Jurkat, Clone E6-1 (cell line): ENCODE measurements at regions not wholly inside any gene's neighbourhood (a gene's known extent, or its start where the extent isn't known, plus 50 kb on each side); places are given as distances from the start of the nearest gene placed in this dataset.

Experiments used
- DNase-seq: peaks from one replicate; pipeline ENCODE4 v3.0.0-alpha.2; 2011; ENCODE audit warnings: low read depth, low spot score
- H3K4me3 ChIP-seq: 2 replicates; pipeline ENCODE4 v1.5.1; 2011; ENCODE audit warnings: mild to moderate bottlenecking, low read length, control low read depth, moderate library complexity

DNA sequence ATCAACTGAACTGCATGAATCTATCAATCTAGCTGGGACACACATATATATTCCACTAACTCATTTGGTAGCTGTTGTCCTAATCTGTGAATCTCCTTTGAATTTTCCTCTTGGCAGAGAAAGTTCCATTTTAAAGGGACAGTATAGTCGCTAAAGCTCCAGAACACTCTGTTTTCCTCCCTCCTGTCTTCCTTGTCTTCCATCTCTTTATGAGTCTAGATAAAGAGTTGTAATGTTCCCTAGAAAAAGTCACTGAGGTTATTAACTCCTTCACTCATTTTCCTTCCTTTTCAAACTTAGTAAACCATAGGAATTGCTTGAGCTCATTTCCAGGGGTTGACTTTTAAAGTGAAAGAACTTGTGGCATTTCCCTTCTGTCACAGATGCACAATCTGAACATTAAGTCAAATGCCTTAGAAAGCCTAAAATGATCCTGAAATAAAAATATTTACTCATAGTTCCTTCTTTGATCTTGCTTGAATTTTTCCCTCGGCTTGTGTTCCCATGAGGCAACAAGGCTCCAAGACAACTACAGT, 198.4 kb downstream of the TRIM27 start:
- DNase-seq, result no peak
- H3K4me3 ChIP-seq, result no peak overlapping the region

DNA sequence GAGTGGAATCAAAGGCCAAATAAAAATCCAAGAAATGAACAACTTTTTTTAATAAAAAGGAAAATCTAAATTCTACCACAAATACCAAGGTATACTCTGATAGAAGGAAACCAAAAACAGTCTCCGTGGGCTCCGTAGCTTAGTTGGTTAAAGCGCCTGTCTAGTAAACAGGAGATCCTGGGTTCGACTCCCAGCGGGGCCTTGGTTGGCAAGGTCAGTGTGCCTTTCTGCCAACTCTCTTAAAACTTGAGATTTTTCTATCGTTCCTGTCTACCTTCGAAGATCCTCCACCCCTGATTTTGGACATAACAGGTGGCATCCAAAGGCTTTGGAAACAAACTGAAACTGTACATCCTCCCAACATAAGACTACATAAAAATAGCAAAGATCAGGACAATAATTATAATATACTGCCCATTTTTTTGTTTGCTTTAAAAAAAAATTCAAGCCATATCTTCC, 197.9 kb downstream of the TRIM27 start:
- no peak overlapping the region for H3K4me3 ChIP-seq
- DNase-seq, result no peak

DNA sequence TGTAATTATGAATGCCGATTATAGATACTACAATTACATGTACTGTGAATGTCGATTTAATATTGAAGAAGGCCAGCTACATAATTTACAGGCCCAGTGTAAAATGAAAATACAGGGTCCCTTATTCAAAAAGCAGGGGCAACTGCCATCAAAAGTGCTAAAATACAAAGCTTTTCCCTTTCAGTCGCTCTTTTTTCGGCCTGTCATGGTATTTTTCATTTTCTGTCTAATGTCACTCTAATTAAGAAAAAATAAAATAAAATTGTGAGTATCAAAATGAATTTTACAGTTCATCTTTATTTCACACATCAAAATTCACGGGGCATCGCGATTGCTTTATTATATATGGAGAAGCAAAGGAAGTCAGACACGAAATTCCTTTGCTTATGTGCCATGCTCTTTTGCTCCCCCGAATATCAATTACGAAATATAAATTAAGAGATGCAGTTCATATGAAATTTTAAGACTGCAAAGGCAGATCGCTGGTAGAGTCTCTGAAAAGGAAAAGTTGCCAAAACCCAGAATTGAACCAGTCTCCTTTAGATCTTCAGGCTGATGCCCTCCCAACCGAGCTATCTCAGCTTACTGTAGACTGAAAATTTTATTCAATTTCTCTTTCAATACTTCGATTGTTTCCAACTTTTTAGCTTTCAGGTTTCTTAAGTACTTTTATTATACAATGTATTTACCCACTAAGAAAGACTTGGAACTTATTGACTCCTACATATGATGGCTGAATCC, 197.0 kb downstream of the TRIM27 start:
- no peak overlapping the region for H3K4me3 ChIP-seq
- no peak for DNase-seq

GRCh38 chr6:28727559-28728211, 196.1 kb downstream of the TRIM27 start:
- no peak overlapping the region for H3K4me3 ChIP-seq

DNA sequence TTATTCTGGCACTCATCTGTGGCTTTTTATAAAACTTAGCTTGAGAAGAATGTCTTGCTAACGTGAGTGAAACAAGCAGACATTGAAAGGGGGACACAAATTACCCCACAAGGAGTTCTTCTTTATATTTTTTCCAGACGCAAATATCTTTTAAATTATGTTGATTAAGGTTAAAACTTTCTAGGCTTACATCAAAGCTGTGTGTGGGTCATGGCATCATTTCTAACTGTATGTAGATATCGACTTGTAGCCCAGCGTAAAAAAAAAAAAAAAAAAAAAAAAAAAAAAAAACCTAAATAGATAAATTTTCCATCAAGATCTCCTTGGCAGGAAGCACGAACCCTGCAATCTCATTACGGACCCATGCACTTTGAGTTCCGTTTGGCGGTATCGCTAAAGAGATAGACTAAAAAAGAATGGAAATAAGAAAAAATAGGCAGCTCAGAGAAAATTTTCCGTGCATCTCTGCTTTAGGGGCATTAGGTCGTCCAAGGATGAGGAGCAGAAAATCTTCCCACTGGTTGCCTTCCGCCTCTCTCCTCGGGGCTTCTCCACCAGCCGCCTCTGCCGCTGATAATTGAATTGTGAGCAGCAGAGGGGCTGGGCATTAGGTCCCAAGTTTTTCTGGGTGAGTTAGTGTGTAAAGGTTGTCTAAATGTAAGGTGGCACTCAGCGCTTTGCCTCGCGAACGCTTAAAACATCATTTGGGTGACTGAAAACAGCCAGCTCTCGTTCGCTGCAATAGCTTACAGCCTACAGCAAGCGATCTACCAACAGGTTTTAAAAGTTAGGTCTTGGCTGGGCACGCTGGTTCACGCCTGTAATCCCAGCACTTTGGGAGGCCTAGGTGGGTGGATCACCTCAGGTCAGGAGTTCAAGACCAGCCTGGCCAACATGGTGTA, 194.0 kb downstream of the TRIM27 start:
- H3K4me3 ChIP-seq, result peak overlapping the region; percentile 99
- DNase-seq, result no peak

More at GRCh38 chr6:28727559-28728211, 196.1 kb downstream of the TRIM27 start:
- no peak for DNase-seq

DNA sequence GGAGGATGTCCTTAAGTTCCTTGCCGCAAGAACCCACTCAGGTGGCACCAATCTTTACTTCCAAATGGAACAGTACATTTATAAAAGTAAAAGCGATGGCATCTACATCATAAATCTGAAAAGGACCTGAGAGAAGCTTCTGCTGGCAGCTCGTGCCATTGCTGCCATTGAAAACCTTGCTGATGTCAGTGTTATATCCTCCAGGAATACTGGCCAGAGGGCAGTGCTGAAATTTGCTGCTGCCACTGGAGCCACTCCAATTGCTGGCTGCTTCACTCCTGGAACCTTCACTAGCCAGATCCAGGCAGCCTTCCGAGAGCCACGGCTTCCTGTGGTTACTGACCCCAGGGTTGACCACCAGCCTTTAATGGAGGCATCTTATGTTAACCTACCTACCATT, 191.7 kb downstream of the TRIM27 start:
- H3K4me3 ChIP-seq, result no peak overlapping the region
- no peak for DNase-seq

GRCh38 chr6:28734443-28734959, 189.3 kb downstream of the TRIM27 start:
- no peak for DNase-seq
- no peak overlapping the region for H3K4me3 ChIP-seq

GRCh38 chr6:28736121-28736520, 187.7 kb downstream of the TRIM27 start:
- DNase-seq, result no peak
- H3K4me3 ChIP-seq, result no peak overlapping the region

GRCh38 chr6:28737750-28738395, 185.9 kb downstream of the TRIM27 start:
- no peak overlapping the region for H3K4me3 ChIP-seq
- DNase-seq, result no peak

GRCh38 chr6:28738396-28738765, 185.4 kb downstream of the TRIM27 start:
- DNase-seq, result no peak
- no peak overlapping the region for H3K4me3 ChIP-seq

GRCh38 chr6:28741363-28741762, 182.4 kb downstream of the TRIM27 start:
- no peak overlapping the region for H3K4me3 ChIP-seq
- DNase-seq, result no peak

DNA sequence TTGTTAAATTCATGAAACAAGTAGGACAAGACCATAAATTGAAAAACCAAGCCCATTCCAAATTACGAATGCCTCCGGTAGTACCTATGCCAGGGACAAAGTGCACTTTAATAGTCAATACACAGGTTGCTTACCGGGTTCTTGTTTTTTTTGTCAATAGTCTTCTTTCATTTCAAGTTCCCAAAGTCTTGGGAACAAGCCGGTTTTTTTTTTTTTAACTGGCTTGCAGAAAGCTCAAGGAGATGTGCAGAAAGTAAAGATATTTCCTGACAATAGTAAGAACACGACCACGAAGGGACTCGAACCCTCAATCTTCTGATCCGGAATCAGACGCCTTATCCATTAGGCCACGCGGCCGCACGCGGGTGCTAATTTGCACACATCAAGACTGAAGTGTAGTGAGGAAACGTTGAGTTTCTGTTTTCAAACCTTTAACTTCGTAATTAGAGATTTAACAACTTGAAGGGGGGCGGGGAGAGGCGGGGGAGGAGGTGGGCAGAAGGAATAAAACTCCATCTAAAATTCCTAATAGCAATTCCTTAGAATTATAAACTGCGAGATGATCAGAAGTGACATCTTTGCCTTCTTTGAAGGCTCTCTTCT, 181.0 kb downstream of the TRIM27 start:
- no peak for DNase-seq
- H3K4me3 ChIP-seq, result no peak overlapping the region

- H3K4me3 ChIP-seq, result no peak overlapping the region
- DNase-seq, result no peak
These were observed 180.5 kb downstream of the TRIM27 start for GRCh38 chr6:28743271-28743789.

DNA sequence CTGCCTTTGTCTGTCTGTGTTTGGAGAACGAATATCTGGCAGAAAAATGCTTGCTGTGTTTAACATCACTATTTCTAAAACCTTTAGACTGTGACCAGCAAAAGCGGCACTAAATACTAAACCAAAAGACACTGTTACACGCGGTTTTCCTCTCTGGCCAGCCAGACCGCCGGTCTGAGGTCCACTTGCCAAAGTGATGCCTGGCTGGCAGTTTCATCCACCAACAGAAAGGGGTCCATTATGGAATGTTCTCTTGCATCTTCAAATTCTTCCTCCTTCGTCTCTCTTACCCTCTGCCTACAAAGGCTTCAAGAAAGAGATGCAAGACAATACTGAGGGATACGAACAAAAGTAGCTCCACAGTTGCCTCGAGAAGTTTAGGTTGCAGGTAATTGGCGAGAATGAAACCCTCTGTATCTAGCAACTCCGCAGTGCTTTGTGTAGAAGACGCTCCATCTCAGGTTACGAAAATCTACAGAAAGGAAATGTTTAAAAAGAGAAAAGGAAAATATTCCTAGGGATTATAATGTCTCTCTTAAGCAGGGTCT, 176.6 kb downstream of the TRIM27 start:
- no peak for DNase-seq
- no peak overlapping the region for H3K4me3 ChIP-seq

DNA sequence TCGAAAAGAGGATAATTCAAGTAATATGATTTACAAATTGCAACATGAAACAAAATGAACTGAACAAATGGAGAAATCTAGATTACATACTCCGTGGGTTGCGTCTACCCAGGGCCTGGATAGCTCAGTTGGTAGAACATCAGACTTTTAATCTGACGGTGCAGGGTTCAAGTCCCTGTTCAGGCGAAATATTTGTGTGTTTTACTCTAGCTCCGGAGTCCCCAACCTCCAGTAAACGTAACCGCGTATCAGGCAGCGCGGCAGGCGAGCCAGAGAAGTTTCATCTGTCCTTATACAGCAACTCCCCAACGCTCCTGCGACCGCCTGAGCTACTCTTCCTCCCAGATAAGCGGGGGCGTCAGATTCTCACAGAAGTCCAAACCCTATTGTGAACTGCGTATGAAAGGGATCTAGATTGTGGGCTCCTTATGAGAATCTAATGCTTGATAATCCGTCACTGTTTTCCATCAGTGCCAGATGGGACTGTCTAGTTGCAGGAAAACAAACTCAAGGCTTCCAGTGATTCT, 176.1 kb downstream of the TRIM27 start:
- no peak overlapping the region for H3K4me3 ChIP-seq
- no peak for DNase-seq

GRCh38 chr6:28748192-28748591, 175.6 kb downstream of the TRIM27 start:
- no peak overlapping the region for H3K4me3 ChIP-seq
- no peak for DNase-seq

GRCh38 chr6:28750926-28751458, 172.8 kb downstream of the TRIM27 start:
- DNase-seq, result no peak
- no peak overlapping the region for H3K4me3 ChIP-seq

DNA sequence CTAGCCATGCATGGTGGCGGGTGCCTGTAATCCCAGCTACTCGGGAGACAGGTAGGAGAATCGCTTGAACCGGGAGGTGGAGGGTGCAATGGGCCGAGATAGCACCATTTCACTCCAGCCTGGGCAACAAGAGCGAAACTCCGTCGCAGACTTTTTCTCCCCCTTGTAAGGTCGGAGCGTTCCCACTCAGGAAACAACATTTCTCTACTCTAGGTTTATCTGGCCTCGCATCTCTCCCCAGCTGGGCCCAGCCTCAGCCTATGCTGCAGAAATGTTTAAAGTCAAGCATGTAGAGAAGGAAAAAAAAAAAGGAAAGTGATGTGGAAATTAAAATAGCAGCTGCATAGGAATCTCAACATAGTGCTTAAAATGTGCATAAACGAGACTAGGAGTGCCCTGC, 172.3 kb downstream of the TRIM27 start:
- DNase-seq, result no peak
- H3K4me3 ChIP-seq, result no peak overlapping the region
